Rectal smooth muscle tissue (tissue), 1 donor: ENCODE measurements at regions not wholly inside any gene's neighbourhood (a gene's known extent, or its start where the extent isn't known, plus 50 kb on each side); places are given as distances from the start of the nearest gene placed in this dataset.

Experiments used
- H3K27ac ChIP-seq: one replicate; pipeline ENCODE4 v1.7.0; 2013; ENCODE audit warnings: low read depth, low read length, inconsistent platforms
- H3K27me3 ChIP-seq: one replicate; pipeline ENCODE4 v1.7.0; 2013; ENCODE audit warnings: low read length; ENCODE audit not compliant: control insufficient read depth, insufficient read depth
- H3K36me3 ChIP-seq: one replicate; pipeline ENCODE4 v1.7.0; 2013; ENCODE audit warnings: low read length; ENCODE audit not compliant: control insufficient read depth, insufficient read depth
- H3K4me1 ChIP-seq: one replicate; pipeline ENCODE4 v1.7.0; 2013; ENCODE audit warnings: low read length; ENCODE audit not compliant: control insufficient read depth, insufficient read depth
- H3K4me3 ChIP-seq: one replicate; pipeline ENCODE4 v1.7.0; 2013; ENCODE audit warnings: low read length
- H3K9ac ChIP-seq: one replicate; pipeline ENCODE4 v1.7.0; 2013; ENCODE audit warnings: low read length

DNA sequence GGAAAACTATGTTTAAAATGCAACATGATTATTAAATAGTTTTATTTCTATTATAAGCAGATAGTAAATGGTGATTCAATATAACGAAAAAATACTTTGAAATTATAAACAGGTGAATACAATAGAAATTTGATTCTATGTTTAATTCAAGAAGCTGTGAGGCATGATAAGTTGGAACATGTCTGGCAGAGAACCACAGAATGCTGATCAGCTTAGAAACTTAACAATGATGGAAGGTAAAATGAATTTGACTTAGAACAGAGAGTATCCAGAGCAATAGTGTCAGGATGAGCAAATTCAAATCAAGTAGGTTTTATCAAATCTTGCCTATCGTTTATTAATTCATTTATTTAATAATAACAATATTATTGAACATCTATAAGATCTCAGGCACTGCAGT is 83.4 kb upstream of the ADGRL4 start:
- no peak overlapping the region for H3K27ac ChIP-seq
- H3K36me3 ChIP-seq: no peaks in the 10 kb centered on the region
- no peaks in the 10 kb centered on the region for H3K27me3 ChIP-seq
- H3K4me1 ChIP-seq: no peaks in the 10 kb centered on the region
- no peak overlapping the region for H3K4me3 ChIP-seq
- no peak overlapping the region for H3K9ac ChIP-seq

DNA sequence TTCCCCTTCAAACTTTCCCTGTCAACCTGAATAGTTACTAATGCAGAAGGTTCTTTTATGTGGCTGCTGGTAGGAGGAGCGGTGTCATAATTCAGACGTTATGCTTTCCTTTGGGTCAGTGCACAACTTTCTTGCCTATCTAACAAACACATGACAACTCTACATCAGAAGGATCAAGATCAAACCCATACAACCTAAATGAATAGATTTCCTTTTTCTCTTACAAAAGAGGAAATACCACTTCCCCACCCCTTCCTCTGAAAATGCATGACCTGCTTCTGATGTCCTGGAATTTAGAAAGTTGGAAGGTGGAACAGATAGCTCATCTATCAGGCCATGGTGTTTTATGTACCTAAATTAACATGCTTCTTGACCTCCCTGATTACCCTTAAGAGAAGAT is 75.7 kb upstream of the ADGRL4 start:
- Histone ChIP-seq H3K4me3 (no peak overlapping the region), H3K9ac (no peak overlapping the region), H3K4me1 (no peaks in the 10 kb centered on the region), H3K27me3 (no peaks in the 10 kb centered on the region), H3K36me3 (no peaks in the 10 kb centered on the region), H3K27ac (no peak overlapping the region)

DNA sequence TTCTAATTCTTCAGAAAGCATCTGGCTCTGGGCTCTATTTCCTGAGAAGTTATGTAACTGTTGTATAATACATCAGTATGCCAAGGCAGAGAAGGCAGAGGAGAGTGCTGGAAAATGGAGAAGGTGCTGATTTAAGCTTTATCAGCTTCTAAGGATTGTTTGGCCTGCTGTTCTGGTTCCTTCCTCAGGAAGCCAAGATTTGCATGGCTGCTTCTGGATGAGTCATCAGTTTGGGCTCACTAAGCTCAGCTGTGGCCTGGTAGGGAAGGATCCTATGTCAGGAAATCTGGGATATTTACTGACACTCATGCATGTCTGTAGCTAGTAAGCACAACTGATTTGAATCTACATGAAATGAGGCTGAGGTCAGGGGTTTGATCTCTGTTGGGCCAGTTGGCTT is 73.2 kb upstream of the ADGRL4 start:
- no peak overlapping the region for H3K27ac ChIP-seq
- H3K4me3 ChIP-seq: no peak overlapping the region
- H3K4me1 ChIP-seq: no peaks in the 10 kb centered on the region
- no peaks in the 10 kb centered on the region for H3K36me3 ChIP-seq
- no peaks in the 10 kb centered on the region for H3K27me3 ChIP-seq
- no peak overlapping the region for H3K9ac ChIP-seq

DNA sequence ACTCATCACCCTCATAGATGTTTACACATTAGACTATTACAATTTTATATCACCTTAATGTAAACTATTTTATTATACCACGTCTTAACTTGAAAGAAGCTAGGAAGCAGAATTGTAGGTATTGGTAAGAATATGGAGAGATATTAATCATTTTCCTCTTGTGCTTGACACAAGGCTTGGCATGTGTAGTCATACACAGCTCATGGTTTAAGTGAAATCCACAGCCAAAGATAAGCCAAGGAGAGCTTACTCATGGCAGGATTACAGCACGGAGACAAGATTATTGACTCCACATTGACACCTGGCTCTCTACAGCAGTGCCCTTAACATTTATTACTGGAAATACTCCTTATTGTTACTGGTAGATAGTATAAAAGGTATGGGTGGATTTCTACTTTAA is 68.4 kb upstream of the ADGRL4 start:
- H3K9ac ChIP-seq: no peak overlapping the region
- H3K27me3 ChIP-seq: no peaks in the 10 kb centered on the region
- H3K4me1 ChIP-seq: no peaks in the 10 kb centered on the region
- H3K27ac ChIP-seq: no peak overlapping the region
- H3K4me3 ChIP-seq: no peak overlapping the region
- no peaks in the 10 kb centered on the region for H3K36me3 ChIP-seq

DNA sequence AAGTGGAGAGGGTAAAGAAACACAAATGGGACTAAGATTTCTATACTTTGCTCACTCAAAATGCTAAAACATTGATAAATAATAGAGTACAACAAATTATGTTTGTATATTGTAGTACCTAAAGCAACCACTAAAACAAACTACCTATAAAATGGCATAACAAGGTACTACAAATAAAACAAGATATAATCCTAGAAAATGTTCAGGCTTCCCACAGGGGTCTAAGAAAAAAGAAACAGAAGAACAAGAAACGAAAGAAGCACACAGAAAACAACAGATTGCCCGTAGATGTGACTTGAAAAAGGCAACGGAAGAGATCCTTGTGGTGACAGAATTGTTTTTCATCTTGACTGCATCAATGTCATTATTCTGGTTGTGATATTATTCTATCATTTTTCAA is 63.3 kb upstream of the ADGRL4 start:
- H3K27me3 ChIP-seq: no peaks in the 10 kb centered on the region
- H3K36me3 ChIP-seq: no peaks in the 10 kb centered on the region
- H3K9ac ChIP-seq: no peak overlapping the region
- no peak overlapping the region for H3K4me3 ChIP-seq
- H3K27ac ChIP-seq: no peak overlapping the region
- H3K4me1 ChIP-seq: no peaks in the 10 kb centered on the region

DNA sequence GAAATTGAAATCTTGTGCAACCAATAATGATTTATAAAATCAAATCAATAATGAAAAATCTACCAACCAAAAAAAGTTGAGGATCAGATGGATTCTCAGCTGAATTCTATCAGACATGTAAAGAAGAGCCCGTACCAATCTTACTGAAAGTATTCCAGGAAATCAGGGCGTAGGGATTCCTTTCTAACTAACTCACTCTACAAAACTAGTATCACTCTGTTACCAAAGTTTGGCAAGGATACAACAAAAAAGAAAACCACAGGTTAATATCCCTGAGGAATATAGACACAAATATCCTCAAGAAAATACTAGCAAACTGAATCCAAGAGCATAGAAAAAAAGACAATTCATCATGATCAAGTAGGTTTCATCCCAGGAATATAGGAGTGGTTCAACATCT is 52.8 kb upstream of the ADGRL4 start:
- Histone ChIP-seq H3K27me3 (no peaks in the 10 kb centered on the region), H3K36me3 (no peaks in the 10 kb centered on the region), H3K9ac (no peak overlapping the region), H3K4me1 (no peaks in the 10 kb centered on the region), H3K4me3 (no peak overlapping the region), H3K27ac (no peak overlapping the region)
